ENCODE measurements at regions not wholly inside any gene's neighbourhood (a gene's known extent, or its start where the extent isn't known, plus 50 kb on each side); places are given as distances from the start of the nearest gene placed in this dataset.
"Not testable (repeated sequence)": the region's sequence is repeated elsewhere in the genome, so short reads cannot be mapped to it uniquely, and the experiment has no call there.

- H3K27me3 Mint-ChIP-seq (ENCODE audit: low read depth in 2 of 2); ATAC-seq; H3K27ac Mint-ChIP-seq; H3K36me3 ChIP-seq (ENCODE audit: control insufficient read depth, insufficient read depth, low read length); H3K4me3 Mint-ChIP-seq; H3K27me3 ChIP-seq (ENCODE audit: control insufficient read depth, insufficient read depth, low read length); H3K9me3 ChIP-seq (ENCODE audit: control insufficient read depth, insufficient read depth, low read length); DNase-seq; H3K4me3 ChIP-seq (ENCODE audit: low read length); H3K27ac ChIP-seq (ENCODE audit: low read length); H3K4me1 Mint-ChIP-seq; intact Hi-C loops (cut with micrococcal nuclease); H3K4me1 ChIP-seq (ENCODE audit: control insufficient read depth, insufficient read depth, low read length); H3K9me3 Mint-ChIP-seq; H3K36me3 Mint-ChIP-seq: not testable (repeated sequence)
- 97% methylated on average over 43 of the region's 43 CpGs for WGBS (ENCODE audit: insufficient coverage)
These were observed 96.4 kb upstream of the MYO10 start for GRCh38 chr5:17032314-17032985.

- H3K36me3 Mint-ChIP-seq; H3K27me3 Mint-ChIP-seq (ENCODE audit: low read depth in 2 of 2); H3K4me3 ChIP-seq (ENCODE audit: low read length); H3K4me1 ChIP-seq (ENCODE audit: control insufficient read depth, insufficient read depth, low read length); H3K36me3 ChIP-seq (ENCODE audit: control insufficient read depth, insufficient read depth, low read length); H3K9me3 Mint-ChIP-seq; H3K9me3 ChIP-seq (ENCODE audit: control insufficient read depth, insufficient read depth, low read length); H3K4me1 Mint-ChIP-seq; intact Hi-C loops (cut with micrococcal nuclease); H3K4me3 Mint-ChIP-seq; ATAC-seq; H3K27ac Mint-ChIP-seq; H3K27ac ChIP-seq (ENCODE audit: low read length); DNase-seq; H3K27me3 ChIP-seq (ENCODE audit: control insufficient read depth, insufficient read depth, low read length): not testable (repeated sequence)
- 100% methylated on average over 2 of the region's 2 CpGs for WGBS (ENCODE audit: insufficient coverage)
These were observed 98.9 kb upstream of the MYO10 start for GRCh38 chr5:17034992-17035391.

GRCh38 chr5:17037751-17038150, 101.7 kb upstream of the MYO10 start:
- H3K4me1 ChIP-seq (ENCODE audit: control insufficient read depth, insufficient read depth, low read length): no peaks in the 10 kb centered on the region
- no peak overlapping the region for H3K4me3 ChIP-seq (ENCODE audit: low read length)
- Mint-ChIP-seq H3K27ac (no peak overlapping the region), H3K4me3 (no peak overlapping the region), H3K4me1 (no peaks in the 10 kb centered on the region), H3K36me3 (no peaks in the 10 kb centered on the region), H3K9me3 (no peaks in the 10 kb centered on the region), H3K27me3 (ENCODE audit: low read depth in 2 of 2) (no peaks in the 10 kb centered on the region)
- DNase-seq (no peak), ATAC-seq (no peak)
- no peak for TF ChIP-seq CTCF (IDR thresholded peaks at IDR 0.05)
- intact Hi-C loops (cut with micrococcal nuclease): no loop called here
- no peaks in the 10 kb centered on the region for H3K9me3 ChIP-seq (ENCODE audit: control insufficient read depth, insufficient read depth, low read length)
- H3K27ac ChIP-seq (ENCODE audit: low read length): no peak overlapping the region
- 94% methylated on average over 1 of the region's 3 CpGs for WGBS (ENCODE audit: insufficient coverage)
- no peaks in the 10 kb centered on the region for H3K36me3 ChIP-seq (ENCODE audit: control insufficient read depth, insufficient read depth, low read length)
- no peaks in the 10 kb centered on the region for H3K27me3 ChIP-seq (ENCODE audit: control insufficient read depth, insufficient read depth, low read length)

GRCh38 chr5:17039170-17039569, 103.1 kb upstream of the MYO10 start:
- Mint-ChIP-seq H3K36me3 (no peaks in the 10 kb centered on the region), H3K4me1 (no peaks in the 10 kb centered on the region), H3K4me3 (no peak overlapping the region), H3K27ac (no peak overlapping the region), H3K9me3 (peaks cover 3 to 5% of the 10 kb centered on the region in 2 donors), H3K27me3 (ENCODE audit: low read depth in 2 of 2) (no peaks in the 10 kb centered on the region)
- DNase-seq: no peak
- Histone ChIP-seq H3K9me3 (ENCODE audit: control insufficient read depth, insufficient read depth, low read length) (no peaks in the 10 kb centered on the region), H3K4me1 (ENCODE audit: control insufficient read depth, insufficient read depth, low read length) (no peaks in the 10 kb centered on the region), H3K4me3 (ENCODE audit: low read length) (no peak overlapping the region), H3K27ac (ENCODE audit: low read length) (no peak overlapping the region), H3K27me3 (ENCODE audit: control insufficient read depth, insufficient read depth, low read length) (no peaks in the 10 kb centered on the region), H3K36me3 (ENCODE audit: control insufficient read depth, insufficient read depth, low read length) (no peaks in the 10 kb centered on the region)
- no peak for ATAC-seq
- 88% methylated on average over 2 of the region's 2 CpGs for WGBS (ENCODE audit: insufficient coverage)
- no peak for TF ChIP-seq CTCF (IDR thresholded peaks at IDR 0.05)
- intact Hi-C loops (cut with micrococcal nuclease): no loop called here

Data from natural killer cell (primary cell).